Heart left ventricle (tissue), 13 donors: ENCODE measurements at regions not wholly inside any gene's neighbourhood (a gene's known extent, or its start where the extent isn't known, plus 50 kb on each side); places are given as distances from the start of the nearest gene placed in this dataset.
"Not testable (repeated sequence)": the region's sequence is repeated elsewhere in the genome, so short reads cannot be mapped to it uniquely, and the experiment has no call there.

Source experiments
- POLR2A ChIP-seq, 2 donors: fragments of 450-650 bp; IDR thresholded peaks; one replicate each; pipeline ENCODE4 v1.6.1; 2017; ENCODE audit warnings: antibody characterized with exemption in 2 of 2, mild to moderate bottlenecking in 2 of 2, moderate library complexity in 2 of 2
- TF ChIP-seq, protein P1 (sequence below), 12 donors: fragments of 200-600 bp; sonication (generic) in 4 of 12; IDR thresholded peaks; one replicate each; pipeline versions ENCODE4 v1.5.0 to v1.8.0; 2018 to 2022; ENCODE audit warnings: antibody characterized with exemption in 12 of 12, mild to moderate bottlenecking in 5 of 12
- donor health status: ischemic (EF 13 %, LVEDD 7.1; RV severe dilation, severe dysfunction).
- donor health status: DM: no; HTN: yes; CAD: no.
- donor health status: DM: no; HTN: no; CAD: no.
- donor health status: ischemic (EF 25% LVEDD 6.9; RV normal size, moderate dysfunction).
- donor health status: ischemic (EF 25% LVEDD 5.7; RV mildly dilated, moderate dysfunction).
- donor health status: ischemic (EF 35%, LVEDD 5.7; RV mildly dilated, moderate dysfunction).
- donor health status: nonischemic (EF 11% LVEDD 7.7; RV severe dilation, severe dysfunction).
- donor health status: DM: yes; HTN: yes; CAD: no.
- donor health status: PGD.
- donor health status: ischemic (EF 29% LVEDD 5.4; RV normal size, mild dysfunction).
- donor health status: nonischemic (EF 23%, LVEDD 6.1; RV moderate dilation, normal function).

DNA sequence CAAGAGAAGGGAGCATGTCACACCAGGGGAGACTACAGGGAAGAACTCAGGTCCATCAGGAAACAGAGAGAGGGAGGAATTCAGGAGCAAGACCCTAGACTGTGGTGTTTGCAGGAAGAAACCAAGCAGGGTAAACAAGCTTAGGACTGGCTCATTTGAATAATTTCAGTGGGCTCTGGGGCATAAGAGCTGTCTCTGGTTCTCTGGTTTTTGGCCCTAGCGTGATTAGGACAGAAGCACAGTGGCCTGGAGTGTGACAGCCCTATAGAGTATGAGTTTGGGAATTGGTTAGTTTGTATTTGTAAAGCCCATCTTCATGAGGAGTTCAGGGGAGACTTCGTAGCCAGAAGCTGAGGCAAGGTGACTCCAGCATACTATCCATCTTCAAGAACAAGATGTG is 504.4 kb upstream of the TPTE start:
- TF ChIP-seq, protein P1, sequence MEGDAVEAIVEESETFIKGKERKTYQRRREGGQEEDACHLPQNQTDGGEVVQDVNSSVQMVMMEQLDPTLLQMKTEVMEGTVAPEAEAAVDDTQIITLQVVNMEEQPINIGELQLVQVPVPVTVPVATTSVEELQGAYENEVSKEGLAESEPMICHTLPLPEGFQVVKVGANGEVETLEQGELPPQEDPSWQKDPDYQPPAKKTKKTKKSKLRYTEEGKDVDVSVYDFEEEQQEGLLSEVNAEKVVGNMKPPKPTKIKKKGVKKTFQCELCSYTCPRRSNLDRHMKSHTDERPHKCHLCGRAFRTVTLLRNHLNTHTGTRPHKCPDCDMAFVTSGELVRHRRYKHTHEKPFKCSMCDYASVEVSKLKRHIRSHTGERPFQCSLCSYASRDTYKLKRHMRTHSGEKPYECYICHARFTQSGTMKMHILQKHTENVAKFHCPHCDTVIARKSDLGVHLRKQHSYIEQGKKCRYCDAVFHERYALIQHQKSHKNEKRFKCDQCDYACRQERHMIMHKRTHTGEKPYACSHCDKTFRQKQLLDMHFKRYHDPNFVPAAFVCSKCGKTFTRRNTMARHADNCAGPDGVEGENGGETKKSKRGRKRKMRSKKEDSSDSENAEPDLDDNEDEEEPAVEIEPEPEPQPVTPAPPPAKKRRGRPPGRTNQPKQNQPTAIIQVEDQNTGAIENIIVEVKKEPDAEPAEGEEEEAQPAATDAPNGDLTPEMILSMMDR (IDR thresholded peaks at IDR 0.05), result not testable (repeated sequence)
- TF ChIP-seq POLR2A (IDR thresholded peaks at IDR 0.05), result not testable (repeated sequence)
